MM.1S (cell line): ENCODE measurements at regions not wholly inside any gene's neighbourhood (a gene's known extent, or its start where the extent isn't known, plus 50 kb on each side); places are given as distances from the start of the nearest gene placed in this dataset.

Experiments used
- CTCF ChIP-seq: fragments of 300-600 bp; sonication (generic); IDR thresholded peaks from 2 replicates; pipeline ENCODE4 v1.5.1; 2016; ENCODE audit warnings: antibody characterized with exemption, low read length, mixed read lengths
- EZH2phosphoT487 ChIP-seq: fragments of 300-600 bp; sonication (generic); IDR thresholded peaks from 2 replicates; pipeline ENCODE4 v1.6.1; 2018; ENCODE audit warnings: antibody characterized with exemption, low read length

- TF ChIP-seq CTCF (no peak), EZH2phosphoT487 (no peak)
Measured at GRCh38 chr6:153539602-153540001, 408.5 kb upstream of the RGS17 start.
